LHCN-M2 (cell line): ENCODE measurements at regions not wholly inside any gene's neighbourhood (a gene's known extent, or its start where the extent isn't known, plus 50 kb on each side); places are given as distances from the start of the nearest gene placed in this dataset.
A peak's percentile ranks its signal among the peaks of the same experiment; 100 is the strongest.
"Not testable (repeated sequence)": the region's sequence is repeated elsewhere in the genome, so short reads cannot be mapped to it uniquely, and the experiment has no call there.

Experiments
- DNase-seq: peaks from one replicate; pipeline ENCODE4 v3.0.0-alpha.2; 2012; ENCODE audit warnings: low read depth

DNA sequence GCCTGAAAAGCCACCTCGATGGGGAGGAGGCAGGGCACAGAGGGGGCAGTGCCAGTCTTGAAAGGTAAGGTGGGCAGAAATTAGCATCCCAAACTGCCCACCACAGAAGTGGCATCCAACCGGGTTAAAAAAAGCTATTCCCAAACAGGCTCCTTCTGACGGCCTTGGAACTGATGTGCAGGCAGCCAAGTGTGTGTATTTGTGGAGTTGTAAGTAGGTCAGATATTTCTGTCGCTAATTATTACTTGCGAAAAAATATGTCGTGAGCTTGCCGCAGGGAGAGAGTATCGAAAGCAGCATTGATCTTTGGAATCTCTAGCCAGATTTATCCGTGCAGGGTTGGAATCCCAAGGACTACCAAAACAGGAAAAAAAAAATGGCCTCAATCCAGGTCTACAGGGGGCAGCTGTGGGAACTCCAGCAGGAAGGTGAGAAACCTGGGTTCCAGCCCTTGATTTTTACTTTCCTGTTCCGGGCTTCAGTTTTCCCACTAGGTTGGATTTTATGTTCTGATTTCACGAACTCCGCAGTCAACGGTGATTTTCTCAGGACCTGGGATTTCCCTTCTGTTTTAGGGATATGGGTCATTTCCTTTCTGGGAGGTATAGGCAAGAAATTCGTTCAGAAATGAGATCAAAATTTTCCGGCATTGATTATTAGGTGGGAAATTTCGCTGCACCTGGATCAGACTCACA, 200.8 kb downstream of the RGS3 start:
- DNase-seq = no peak

DNA sequence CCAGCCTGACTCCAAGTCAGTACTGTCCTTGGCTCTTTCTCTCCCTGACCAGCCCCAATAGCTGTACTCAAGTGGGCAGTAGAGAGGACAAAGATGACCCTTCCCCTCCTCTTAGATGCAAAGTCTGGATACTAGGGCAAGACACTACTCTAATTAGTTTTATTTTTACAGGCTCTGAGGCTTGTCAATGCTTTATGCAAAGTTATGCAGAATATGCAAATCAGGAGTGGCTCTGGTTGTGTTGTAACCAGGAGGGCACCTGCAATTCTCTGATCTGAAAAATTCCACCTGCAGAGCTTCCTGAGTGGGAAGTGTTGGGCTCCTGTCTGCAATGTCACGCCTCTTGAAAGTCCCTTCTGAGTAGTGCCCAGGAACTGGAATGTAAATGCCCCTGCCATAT, 201.5 kb downstream of the RGS3 start:
- no peak for DNase-seq

DNA sequence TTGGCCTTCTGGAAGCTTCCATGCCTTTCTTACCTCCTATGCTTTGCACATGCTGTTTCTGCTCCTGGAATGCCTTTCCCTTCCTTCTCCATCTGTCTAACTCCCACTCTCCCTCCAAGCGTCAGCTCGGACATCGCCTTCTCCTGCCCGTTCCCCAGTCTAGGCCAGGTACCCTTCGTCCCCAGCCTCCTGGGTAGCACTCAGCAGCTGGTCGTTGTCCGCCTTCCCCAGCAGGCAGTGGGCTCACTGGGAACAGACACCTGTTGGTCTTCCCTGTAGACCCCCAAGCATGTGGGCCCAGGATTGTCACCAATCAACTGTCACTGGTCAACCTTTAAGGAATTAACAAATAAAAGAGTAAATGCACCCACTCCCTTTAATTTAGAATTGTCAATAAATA, 202.2 kb downstream of the RGS3 start:
- DNase-seq = no peak

DNA sequence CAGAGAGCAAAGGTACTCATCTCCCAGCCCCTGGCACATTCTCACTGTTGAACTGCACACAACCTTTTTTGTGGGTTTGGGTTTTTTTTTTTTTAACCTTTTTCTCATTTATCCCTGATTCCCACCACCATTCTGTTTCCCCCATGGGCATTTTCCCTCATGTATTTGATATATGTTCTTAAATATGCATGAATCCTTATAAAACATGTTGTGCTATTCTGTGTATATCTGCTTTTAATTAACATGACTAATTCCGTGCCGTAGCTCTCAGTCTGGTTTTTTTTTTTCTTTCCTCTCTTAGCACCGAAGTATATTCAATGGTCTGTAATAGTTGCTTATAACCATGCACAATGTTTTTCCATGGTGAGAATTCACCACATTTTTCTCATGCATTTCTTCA, 204.5 kb downstream of the RGS3 start:
- DNase-seq = no peak

DNA sequence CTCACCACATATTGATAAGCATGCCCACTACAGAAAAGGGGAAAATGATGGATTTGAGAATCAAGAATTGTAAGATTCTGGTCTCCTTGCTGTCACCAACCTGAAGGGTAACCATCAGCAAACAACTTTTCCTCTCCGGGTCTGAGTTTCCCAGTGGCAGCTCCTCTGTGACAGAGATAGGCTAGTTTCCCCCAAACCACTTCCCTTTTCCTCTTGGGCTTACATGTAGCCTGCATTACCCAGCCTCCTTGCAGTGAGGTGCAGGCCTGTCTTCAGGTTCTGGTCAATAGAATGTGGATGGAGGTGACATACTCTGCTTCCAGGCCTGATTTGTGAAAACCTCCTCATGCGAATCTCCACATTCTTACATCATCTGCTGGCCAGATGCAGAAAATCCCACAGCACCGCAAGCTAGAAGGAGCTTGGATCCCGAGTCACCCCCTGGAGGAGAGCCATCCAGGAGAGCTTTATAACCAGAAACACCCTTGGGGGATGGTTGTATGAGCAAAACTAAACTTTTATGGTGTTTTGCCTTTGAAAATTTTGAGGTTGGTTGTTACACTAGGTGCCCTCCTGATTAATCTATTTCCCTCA, 206.1 kb downstream of the RGS3 start:
- DNase-seq = peak; percentile 41

DNA sequence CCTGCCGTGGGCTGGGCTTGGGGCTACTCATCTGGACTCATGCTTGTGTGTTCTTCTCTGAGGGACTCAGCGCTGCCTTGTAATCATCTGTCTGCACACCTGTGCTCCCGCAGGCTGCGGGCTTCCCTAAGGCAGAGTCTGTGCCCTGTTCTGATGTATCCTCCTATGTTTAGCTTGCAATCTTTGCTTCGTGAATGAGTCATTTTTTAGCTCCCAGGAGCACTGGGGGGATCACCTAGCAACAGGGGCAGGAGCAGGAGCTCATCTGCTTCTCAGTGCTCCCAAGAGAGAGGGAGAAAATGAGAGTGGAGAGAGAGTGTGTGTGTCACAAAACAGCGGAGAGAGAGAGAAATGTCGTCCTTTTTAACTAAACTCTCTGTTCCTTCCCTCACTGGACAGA, 202.4 kb upstream of the ZNF618 start:
- DNase-seq = peak; percentile 78

DNA sequence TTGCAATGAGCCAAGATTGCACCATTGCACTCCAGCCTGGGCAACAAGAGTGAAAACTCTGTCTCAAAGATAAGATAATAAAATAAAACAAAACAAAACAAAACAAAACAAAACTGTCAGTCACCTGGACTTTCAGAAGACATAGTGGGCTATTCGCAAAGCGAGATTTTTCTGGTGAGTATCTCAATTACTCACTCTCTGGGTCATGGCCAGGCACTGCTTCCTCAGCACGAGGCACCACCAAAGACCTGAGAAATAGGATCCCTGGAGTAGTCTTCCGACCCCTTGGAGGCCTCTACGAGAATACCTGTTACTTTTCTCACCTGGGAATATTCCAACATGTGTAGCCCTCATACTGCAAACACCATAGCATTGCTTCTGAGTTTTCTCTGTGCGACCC, 201.7 kb upstream of the ZNF618 start:
- DNase-seq = peak; percentile 70

DNA sequence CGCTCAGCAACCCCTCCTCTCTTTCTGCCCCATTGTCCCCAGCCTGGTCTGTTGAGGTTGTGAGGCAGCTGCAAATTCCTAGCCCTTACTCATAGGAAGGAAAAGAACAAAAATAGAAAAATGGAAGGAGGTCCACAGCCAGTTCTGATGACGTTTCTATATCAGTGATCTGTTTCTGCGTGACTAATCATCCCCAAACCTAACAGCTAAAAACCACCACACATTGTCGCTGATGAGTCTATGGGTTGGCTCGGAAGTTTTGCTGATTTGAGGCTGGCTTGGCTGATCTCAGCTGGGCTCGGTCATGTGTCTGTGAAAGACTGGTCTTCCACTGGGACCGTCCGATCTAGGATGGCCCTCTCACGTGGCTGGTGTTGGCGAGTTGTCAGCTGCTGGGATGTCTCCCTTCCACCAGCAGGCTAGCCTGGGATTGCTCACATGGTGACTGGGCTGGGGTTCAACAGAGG, 200.6 kb upstream of the ZNF618 start:
- DNase-seq = peak; percentile 100

DNA sequence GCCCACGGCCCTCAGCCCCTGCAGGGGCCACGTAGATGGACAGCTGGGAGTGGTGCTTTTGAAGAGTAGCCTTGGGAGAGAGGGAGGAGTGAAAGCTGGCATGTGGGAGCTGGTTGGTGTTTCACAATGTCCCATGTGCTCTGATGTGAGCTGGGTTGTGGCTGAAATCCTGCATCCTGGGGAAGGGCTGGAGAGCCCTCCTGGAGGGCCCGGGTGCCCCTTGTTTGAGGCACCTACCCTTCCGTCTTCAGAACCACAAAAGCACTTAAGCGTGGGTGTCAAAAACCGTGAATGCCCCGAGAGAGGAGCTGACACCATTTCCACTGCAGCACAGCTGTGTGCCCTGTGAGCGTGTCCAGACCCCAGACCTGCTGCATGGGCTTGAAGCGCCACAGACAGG, 199.1 kb upstream of the ZNF618 start:
- peak; percentile 64 for DNase-seq

DNA sequence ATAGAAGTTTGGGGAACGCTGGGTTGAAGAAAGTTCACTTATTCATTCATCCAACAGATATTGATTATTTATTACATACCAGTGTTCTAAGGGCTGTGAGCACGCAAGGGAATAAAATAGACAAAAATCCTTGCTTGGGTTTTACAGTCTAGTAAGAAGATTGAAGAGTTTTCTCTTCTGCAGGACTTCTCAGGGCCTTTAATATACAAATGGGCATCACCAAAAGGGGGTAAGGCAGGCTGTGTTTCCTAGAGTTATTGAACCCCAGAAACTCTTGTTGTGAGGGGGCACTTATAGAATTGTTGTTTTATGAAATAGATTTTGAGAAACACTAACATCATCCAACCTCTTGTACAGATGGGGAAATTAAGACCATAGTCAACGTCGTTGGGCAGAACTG, 198.5 kb upstream of the ZNF618 start:
- no peak for DNase-seq

DNA sequence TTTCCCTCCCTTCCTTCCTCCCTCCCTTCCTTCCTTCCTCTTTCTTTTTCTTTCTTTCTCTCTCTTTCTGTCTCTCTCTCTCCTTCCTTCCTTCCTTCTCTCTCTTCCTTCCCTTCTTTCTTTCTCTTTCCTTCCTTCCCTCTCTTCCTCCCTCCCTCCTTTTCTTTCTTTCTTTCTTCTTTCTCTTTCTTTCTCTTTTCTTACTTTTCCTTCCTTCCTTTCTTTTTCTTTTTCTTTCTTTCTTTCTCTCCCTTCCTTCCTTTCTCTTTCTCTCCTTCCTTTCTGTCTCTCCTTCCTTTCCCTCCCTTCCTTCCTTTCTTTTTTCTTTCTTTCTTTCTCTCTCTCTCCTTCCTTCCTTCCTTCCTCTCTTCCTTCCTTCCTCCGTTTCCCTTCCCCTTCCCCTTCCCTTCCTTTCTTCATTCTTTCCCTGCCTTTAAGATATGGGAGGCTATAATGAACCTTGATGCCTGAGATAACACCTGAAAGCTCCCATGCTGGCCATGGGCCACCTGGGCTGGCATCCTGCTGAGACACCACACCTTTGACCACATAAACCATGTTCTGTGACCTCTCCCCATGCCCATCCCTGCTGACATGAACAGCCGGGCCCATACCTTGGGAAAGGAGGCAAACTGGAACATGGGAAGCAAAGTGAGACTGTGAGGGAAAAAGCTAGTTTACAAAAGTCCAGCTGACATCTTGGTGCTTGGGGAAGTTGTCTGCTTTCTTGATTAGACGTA, 197.8 kb upstream of the ZNF618 start:
- DNase-seq = no peak

DNA sequence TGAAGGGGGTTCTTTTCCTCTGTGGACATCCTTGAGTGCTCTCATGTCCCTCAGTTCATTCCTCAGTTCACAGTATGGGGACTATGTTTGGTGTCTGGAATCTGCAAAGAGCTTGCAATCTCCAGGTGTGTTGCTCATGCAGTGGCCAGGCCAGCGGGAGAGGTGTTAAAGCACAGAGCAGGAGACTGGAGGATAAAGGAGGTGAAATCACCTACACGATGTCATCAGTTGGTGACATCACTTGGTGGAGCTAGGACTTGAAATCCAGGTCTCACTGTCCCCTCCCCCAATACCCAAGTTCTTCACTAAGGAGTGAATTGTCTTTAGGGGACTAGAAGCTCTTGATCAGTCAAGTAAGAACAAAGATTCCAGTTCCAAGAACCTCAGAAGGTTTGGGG, 197.3 kb upstream of the ZNF618 start:
- DNase-seq = no peak

DNA sequence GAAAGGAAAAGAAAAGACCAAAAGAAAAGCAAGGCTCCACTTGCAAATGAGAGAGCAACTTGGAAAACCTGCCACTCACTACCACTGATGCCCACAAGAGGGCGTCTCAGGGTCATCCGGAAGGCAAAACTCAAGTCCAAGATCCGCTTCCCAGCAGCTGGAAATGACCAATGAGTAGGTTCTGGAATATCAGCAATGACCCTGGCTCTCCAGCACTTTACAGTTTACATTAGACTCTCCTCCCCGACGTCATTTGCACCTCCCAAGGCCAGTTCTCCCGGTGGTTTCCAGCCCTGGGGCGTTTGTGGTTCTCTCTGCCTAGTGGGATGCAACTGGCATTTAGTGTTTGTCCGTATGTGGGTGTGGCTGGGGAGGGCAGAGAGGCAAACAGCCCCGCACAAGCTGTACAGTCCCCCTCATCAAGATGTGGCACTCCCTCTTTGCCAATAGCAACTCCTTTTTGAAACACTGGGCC, 193.8 kb upstream of the ZNF618 start:
- peak; percentile 79 for DNase-seq

DNA sequence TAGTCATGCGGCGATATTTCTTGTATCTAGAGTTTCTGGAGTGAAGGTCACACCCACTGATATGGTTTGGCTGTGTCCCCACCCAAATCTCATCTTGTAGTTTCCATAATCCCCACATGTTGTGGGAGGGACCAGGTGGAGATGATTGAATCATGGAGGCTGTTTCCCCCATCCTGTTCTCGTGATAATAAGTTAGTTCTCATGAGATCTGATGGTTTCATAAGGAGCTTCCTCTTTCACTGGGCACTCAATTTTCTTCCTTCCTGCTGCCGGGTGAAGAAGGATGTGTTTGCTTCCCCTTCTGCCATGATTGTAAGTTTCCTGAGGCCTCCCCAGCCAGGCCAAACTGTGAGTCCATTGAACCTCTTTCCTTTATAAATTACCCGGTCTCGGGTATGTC, 190.5 kb upstream of the ZNF618 start:
- DNase-seq = not testable (repeated sequence)

DNA sequence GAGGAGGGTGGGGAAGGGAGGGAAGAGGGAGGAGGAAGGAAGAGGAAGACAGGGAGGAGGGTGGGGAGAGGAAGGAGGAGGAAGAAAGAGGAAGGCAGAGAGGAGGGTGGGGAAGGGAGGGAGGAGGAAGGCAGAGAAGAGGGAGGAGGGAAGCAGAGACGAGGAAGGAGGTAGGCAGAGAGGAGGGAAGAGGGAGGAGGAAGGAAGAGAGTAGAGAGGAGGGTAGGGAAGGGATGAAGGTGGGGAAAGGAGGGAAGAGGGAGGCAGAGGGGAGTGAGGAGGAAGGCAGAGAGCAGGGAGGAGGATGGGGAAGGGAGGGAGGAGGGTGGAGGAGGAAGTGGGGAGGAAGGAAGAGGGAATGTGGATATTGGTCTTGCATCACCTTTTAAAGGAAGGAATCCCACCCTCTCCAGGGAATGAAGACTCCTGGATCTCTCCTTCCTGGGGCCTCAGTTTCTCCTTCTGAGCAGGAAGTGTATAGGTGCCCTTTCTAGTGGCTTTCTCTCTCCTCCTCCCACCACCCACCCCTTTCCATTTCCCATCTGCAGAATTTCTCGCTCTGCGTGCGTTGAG, 188.9 kb upstream of the ZNF618 start:
- no peak for DNase-seq

DNA sequence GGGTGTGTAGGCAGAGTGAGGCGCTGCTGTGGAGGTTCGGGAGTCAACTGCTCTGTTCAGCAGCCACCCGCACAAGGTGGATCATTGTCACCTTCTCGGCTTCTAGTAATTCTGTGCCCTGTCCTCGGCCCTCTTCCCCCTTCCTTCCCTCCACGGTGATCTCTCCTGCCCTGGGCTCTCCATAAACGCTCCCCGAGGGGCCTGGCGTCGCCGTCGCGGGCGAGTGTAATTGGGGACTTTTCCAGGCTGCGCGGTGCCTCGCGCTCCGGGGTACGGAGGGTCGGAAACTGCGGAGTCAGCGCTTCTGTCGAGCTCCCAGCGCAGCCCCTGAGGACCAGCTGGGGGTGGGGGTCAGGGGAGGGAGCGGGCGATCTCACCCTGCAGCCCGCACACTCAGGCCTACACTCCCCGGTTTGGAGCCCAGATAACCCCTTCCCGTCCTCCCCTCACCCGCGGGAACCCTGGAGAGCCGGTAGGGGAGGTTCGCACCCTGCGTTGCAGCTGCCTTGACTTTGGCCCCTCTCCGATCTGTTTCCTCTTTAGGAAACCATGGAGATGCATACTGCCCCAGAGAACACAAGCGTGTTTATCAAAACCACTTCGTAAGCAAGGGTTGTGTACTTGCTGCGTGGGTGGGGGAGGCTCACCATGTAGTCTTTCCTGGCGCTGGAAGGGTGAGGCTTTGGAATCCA, 188.3 kb upstream of the ZNF618 start:
- DNase-seq = no peak

DNA sequence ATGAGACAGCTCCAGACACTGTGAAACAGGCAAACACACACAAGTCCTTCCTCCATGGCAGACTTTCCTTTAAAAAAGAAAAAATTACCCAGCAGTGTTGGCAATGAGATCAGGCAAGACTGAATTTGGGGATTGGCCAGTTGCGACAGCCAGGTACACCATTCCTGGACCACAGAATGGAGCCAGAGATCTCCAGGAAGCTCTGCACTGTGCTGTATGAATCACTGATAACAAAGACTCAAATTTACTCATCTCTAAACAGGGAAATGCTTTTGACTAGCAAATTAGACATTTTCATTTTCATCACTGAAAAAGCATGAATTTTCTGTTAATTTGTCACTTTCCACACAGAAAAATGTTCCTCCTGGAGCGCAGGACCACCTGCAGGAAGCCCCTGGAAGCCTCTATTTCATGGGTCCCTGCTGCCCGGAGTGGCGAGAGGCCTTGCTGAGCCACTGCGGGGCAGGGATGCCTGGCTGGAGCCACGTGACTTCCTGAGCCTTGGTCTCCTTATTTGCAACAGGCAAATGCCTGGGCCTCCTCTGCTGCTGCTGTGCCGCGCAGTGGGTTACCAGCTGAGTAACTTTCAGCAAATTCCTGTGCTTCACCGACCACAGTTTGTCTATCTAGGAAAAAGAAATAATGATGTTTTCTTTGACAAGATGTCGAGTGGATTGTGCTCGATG, 185.9 kb upstream of the ZNF618 start:
- DNase-seq = no peak

DNA sequence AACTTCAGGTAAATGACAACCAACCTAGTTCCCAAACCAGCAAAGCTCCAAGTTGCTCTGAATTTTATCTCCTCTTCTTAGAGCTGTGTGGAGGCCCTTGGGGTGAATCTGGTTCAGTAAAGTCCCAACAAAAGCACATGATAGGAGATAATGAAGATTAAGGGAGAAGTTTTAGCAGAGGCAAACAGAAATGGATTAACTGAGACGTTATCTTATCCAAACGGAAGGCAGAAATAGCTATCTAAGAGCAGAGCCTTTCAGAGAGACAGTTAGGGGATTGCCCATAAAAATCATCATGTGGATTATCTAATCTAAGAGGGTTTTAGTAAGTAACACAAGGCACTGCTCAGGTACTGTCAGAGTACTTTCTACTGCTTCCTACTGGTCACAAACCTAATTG, 183.9 kb upstream of the ZNF618 start:
- DNase-seq = no peak

DNA sequence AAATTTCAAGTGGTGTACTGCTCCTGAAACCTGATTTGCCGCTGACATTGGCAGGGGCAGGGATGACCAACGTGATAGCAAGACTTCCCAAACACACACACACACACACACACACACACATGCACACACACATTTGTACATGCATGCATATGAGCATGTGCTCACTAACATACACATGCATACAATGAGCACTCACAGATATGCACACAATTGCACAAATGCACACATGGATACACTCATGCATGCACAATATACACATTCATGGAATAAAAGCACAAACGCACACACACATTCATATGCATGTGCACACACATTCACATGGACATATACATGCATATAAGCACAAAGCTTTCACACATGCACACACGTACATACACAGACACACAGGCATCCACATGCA, 181.2 kb upstream of the ZNF618 start:
- DNase-seq = no peak

DNA sequence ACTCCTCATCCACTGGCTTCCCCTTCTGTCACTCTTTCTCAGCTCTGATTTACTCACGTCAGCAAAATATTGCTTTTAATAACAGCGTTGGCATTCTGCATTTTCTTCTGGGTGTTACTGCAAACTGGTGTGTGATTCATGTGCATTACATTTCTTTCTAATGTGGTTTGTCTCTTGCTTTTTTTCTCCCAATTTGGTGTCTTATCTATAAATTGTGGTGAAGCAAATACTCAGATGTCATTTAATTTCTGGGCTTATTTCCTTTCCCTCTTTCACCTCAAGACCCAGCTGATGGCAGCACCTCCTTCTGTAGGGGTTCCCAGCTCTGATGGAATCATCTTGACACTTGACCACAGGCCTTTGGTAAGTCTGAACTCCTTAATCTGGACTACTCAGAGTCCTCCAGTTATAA, 180.7 kb upstream of the ZNF618 start:
- no peak for DNase-seq

DNA sequence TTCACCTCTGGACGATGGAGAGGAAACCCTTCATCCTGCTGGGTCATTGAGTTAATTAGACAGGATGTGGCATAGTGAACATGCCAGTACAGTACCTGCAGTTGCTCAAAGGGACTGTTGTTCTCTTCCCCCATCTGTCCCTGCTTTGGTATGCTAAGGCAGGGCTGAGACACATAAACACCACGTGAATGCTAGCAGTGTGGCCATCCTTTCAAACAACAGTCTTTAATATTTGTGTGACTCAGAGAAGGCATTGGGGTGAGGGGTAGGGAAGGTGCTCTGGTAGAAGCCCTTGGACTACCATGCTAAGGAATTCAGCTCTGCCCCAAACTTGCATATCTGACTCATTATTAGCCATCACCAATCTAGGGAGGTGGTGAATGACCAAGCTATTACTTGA, 180.2 kb upstream of the ZNF618 start:
- peak; percentile 43 for DNase-seq
